SU-DHL-6 (cell line): ENCODE measurements at regions not wholly inside any gene's neighbourhood (a gene's known extent, or its start where the extent isn't known, plus 50 kb on each side); places are given as distances from the start of the nearest gene placed in this dataset.

Source experiments
- H2AFZ ChIP-seq: fragments of 200-600 bp; sonication (generic); 2 replicates; pipeline ENCODE4 v1.6.1; 2014; ENCODE audit warnings: low read depth, mild to moderate bottlenecking, moderate library complexity, mixed read lengths, antibody characterized with exemption, low read length; ENCODE audit not compliant: severe bottlenecking
- H3F3A ChIP-seq: fragments of 200-600 bp; shearing (Covaris generic); 2 replicates; pipeline ENCODE4 v1.6.0; 2016; ENCODE audit warnings: antibody characterized with exemption, mild to moderate bottlenecking; ENCODE audit not compliant: insufficient read depth
- H3K27ac ChIP-seq: fragments of 200-600 bp; sonication (generic); 2 replicates; pipeline ENCODE4 v1.5.1; 2016; ENCODE audit warnings: low read depth, mild to moderate bottlenecking, low read length, moderate library complexity, mixed read lengths
- H3K27me3 ChIP-seq: fragments of 200-600 bp; sonication (generic), shearing (Covaris generic); 2 replicates; pipeline ENCODE4 v1.6.0; 2014; ENCODE audit warnings: mild to moderate bottlenecking, low read length
- H3K36me3 ChIP-seq: fragments of 200-600 bp; sonication (generic); 2 replicates; pipeline ENCODE4 v1.6.1; 2014; ENCODE audit warnings: mild to moderate bottlenecking, low read length, mixed read lengths
- H3K4me2 ChIP-seq: fragments of 300-600, 200-600 bp; shearing (Covaris generic), sonication (generic); 2 replicates; pipeline ENCODE4 v1.6.0; 2014; ENCODE audit warnings: low read length, low read depth, mild to moderate bottlenecking; ENCODE audit not compliant: poor library complexity, severe bottlenecking
- H3K4me3 ChIP-seq: fragments of 200-600 bp; sonication (generic); 2 replicates; pipeline ENCODE4 v1.5.1; 2014; ENCODE audit warnings: antibody characterized with exemption, low read length, mild to moderate bottlenecking, mixed read lengths; ENCODE audit not compliant: insufficient read depth, poor library complexity, severe bottlenecking
- H3K79me2 ChIP-seq: fragments of 200-600 bp; sonication (generic); 2 replicates; pipeline ENCODE4 v1.6.1; 2014; ENCODE audit warnings: mild to moderate bottlenecking, low read length, moderate library complexity; ENCODE audit not compliant: insufficient read depth
- H3K9ac ChIP-seq: fragments of 200-600 bp; sonication (generic); 2 replicates; pipeline ENCODE4 v1.7.0; 2014; ENCODE audit warnings: mild to moderate bottlenecking, low read length
- H3K9me2 ChIP-seq: fragments of 200-600 bp; sonication (generic); replicated peaks from 2 replicates; pipeline ENCODE4 v1.6.1; 2014; ENCODE audit warnings: low read length; ENCODE audit not compliant: insufficient read depth
- H3K9me3 ChIP-seq: fragments of 200-600 bp; sonication (generic); 2 replicates; pipeline ENCODE4 v1.6.1; 2014; ENCODE audit warnings: low read length, mixed read lengths; ENCODE audit not compliant: insufficient read depth
- H4K20me1 ChIP-seq: fragments of 200-600 bp; sonication (generic); 2 replicates; pipeline ENCODE4 v1.6.1; 2014; ENCODE audit warnings: low read depth, mild to moderate bottlenecking, antibody characterized with exemption, low read length, moderate library complexity, mixed read lengths
- CTCF ChIP-seq: fragments of 200-600 bp; sonication (generic); IDR thresholded peaks from one replicate; pipeline ENCODE4 v1.5.1; 2017; ENCODE audit warnings: antibody characterized with exemption, mild to moderate bottlenecking, low read length, moderate library complexity; ENCODE audit not compliant: insufficient read depth, poor library complexity, severe bottlenecking
- EZH2phosphoT487 ChIP-seq: fragments of 200-600 bp; sonication (generic), shearing (Covaris generic); conservative IDR thresholded peaks from 2 replicates; pipeline ENCODE4 v1.6.1; 2018; ENCODE audit warnings: mild to moderate bottlenecking, antibody characterized with exemption, low read length, moderate library complexity, mixed read lengths

GRCh38 chr1:121448851-121449250, 264.1 kb downstream of the SRGAP2C start:
- no peaks in the 10 kb centered on the region for H3K27me3 ChIP-seq
- H3K4me2 ChIP-seq, result no peak overlapping the region
- no peaks in the 10 kb centered on the region for H3K36me3 ChIP-seq

GRCh38 chr1:121452484-121452883, 267.7 kb downstream of the SRGAP2C start:
- TF ChIP-seq CTCF (no peak), EZH2phosphoT487 (no peak)

More at GRCh38 chr1:121448851-121449250, 264.1 kb downstream of the SRGAP2C start:
- no peaks in the 10 kb centered on the region for H4K20me1 ChIP-seq
- no peak overlapping the region for H3K4me3 ChIP-seq
- H3K27ac ChIP-seq, result no peak overlapping the region
- H3K9me3 ChIP-seq, result peaks cover 4% of the 10 kb centered on the region; the same call in 1 of the 2 replicates
- H2AFZ ChIP-seq, result no peak overlapping the region
- H3K9ac ChIP-seq, result no peak overlapping the region
- TF ChIP-seq EZH2phosphoT487 (no peak), CTCF (no peak)
- no peaks in the 10 kb centered on the region for H3F3A ChIP-seq
- H3K9me2 ChIP-seq, result no peaks in the 10 kb centered on the region
- no peaks in the 10 kb centered on the region for H3K79me2 ChIP-seq

GRCh38 chr1:121458291-121459048, 273.7 kb downstream of the SRGAP2C start:
- TF ChIP-seq CTCF (no peak), EZH2phosphoT487 (no peak)
- Histone ChIP-seq H2AFZ (no peak overlapping the region), H3F3A (no peaks in the 10 kb centered on the region), H3K9me3 (no peaks in the 10 kb centered on the region), H3K4me3 (peak overlapping the region; percentile 43), H3K36me3 (no peaks in the 10 kb centered on the region), H4K20me1 (no peaks in the 10 kb centered on the region), H3K9ac (peak overlapping the region; percentile 40), H3K4me2 (peak overlapping the region; percentile 61), H3K27me3 (no peaks in the 10 kb centered on the region), H3K27ac (peak overlapping the region; percentile 78), H3K79me2 (no peaks in the 10 kb centered on the region), H3K9me2 (no peaks in the 10 kb centered on the region)

More at GRCh38 chr1:121452484-121452883, 267.7 kb downstream of the SRGAP2C start:
- H3K4me2 ChIP-seq, result no peak overlapping the region
- peaks cover 4% of the 10 kb centered on the region; the same call in 1 of the 2 replicates for H3K9me3 ChIP-seq
- H4K20me1 ChIP-seq, result no peaks in the 10 kb centered on the region
- H3K27ac ChIP-seq, result no peak overlapping the region
- no peaks in the 10 kb centered on the region for H3K27me3 ChIP-seq
- no peaks in the 10 kb centered on the region for H3K9me2 ChIP-seq
- H3K79me2 ChIP-seq, result no peaks in the 10 kb centered on the region
- H3F3A ChIP-seq, result no peaks in the 10 kb centered on the region
- H3K36me3 ChIP-seq, result no peaks in the 10 kb centered on the region
- H3K4me3 ChIP-seq, result no peak overlapping the region
- H2AFZ ChIP-seq, result no peak overlapping the region
- H3K9ac ChIP-seq, result no peak overlapping the region
